OCI-LY3 (cell line): ENCODE measurements at regions not wholly inside any gene's neighbourhood (a gene's known extent, or its start where the extent isn't known, plus 50 kb on each side); places are given as distances from the start of the nearest gene placed in this dataset.

ENCODE experiments used
- H2AFZ ChIP-seq: fragments of 200-600, 300-600 bp; shearing (Covaris generic); 2 replicates; pipeline ENCODE4 v1.6.0; 2014; ENCODE audit warnings: antibody characterized with exemption, low read depth, low read length
- H3K27ac ChIP-seq: fragments of 200-600, 300-600 bp; sonication (generic); 2 replicates; pipeline ENCODE4 v1.5.1; 2014; ENCODE audit warnings: mild to moderate bottlenecking, low read length, moderate library complexity, mixed read lengths
- H3K27me3 ChIP-seq: fragments of 200-600, 300-600 bp; sonication (generic); 2 replicates; pipeline ENCODE4 v1.6.1; 2014; ENCODE audit warnings: low read depth, low read length, mixed read lengths
- H3K36me3 ChIP-seq: fragments of 200-600, 300-600 bp; sonication (generic); replicated peaks from 2 replicates; pipeline ENCODE3; 2014; ENCODE audit warnings: low read depth, low read length, mixed read lengths
- H3K4me1 ChIP-seq: fragments of 300-600, 200-600 bp; sonication (generic); 2 replicates; pipeline ENCODE4 v1.6.1; 2014; ENCODE audit warnings: low read length, mixed read lengths
- H3K4me2 ChIP-seq: fragments of 200-600, 300-600 bp; sonication (generic); 2 replicates; pipeline ENCODE4 v1.6.1; 2014; ENCODE audit warnings: low read length, mixed read lengths
- H3K4me3 ChIP-seq: fragments of 300-600, 200-600 bp; sonication (generic); 2 replicates; pipeline ENCODE4 v1.5.1; 2014; ENCODE audit warnings: antibody characterized with exemption, mild to moderate bottlenecking, low read length, moderate library complexity
- H3K79me2 ChIP-seq: fragments of 300-600, 200-600 bp; shearing (Covaris generic); 2 replicates; pipeline ENCODE4 v1.6.1; 2014; ENCODE audit warnings: mild to moderate bottlenecking, low read length, mixed read lengths
- H3K9ac ChIP-seq: fragments of 300-600, 200-600 bp; shearing (Covaris generic); 2 replicates; pipeline ENCODE4 v1.6.0; 2014; ENCODE audit warnings: mild to moderate bottlenecking, low read length, moderate library complexity
- H3K9me3 ChIP-seq: fragments of 200-600, 300-600 bp; shearing (Covaris generic); 2 replicates; pipeline ENCODE4 v1.6.1; 2014; ENCODE audit warnings: low read length, mixed read lengths; ENCODE audit not compliant: insufficient read depth
- H4K20me1 ChIP-seq: fragments of 200-600, 300-600 bp; sonication (generic); 2 replicates; pipeline ENCODE4 v1.6.1; 2016; ENCODE audit warnings: low read length, mixed read lengths; ENCODE audit not compliant: insufficient read depth
- CTCF ChIP-seq: fragments of 200-600, 300-600 bp; sonication (generic); IDR thresholded peaks from 2 replicates; pipeline ENCODE4 v1.5.1; 2014; ENCODE audit warnings: antibody characterized with exemption, low read length, low read depth
- EZH2phosphoT487 ChIP-seq: fragments of 200-600 bp; shearing (Covaris generic); IDR thresholded peaks from 2 replicates; pipeline ENCODE4 v1.6.1; 2018; ENCODE audit warnings: antibody characterized with exemption, mixed run types, low read depth

DNA sequence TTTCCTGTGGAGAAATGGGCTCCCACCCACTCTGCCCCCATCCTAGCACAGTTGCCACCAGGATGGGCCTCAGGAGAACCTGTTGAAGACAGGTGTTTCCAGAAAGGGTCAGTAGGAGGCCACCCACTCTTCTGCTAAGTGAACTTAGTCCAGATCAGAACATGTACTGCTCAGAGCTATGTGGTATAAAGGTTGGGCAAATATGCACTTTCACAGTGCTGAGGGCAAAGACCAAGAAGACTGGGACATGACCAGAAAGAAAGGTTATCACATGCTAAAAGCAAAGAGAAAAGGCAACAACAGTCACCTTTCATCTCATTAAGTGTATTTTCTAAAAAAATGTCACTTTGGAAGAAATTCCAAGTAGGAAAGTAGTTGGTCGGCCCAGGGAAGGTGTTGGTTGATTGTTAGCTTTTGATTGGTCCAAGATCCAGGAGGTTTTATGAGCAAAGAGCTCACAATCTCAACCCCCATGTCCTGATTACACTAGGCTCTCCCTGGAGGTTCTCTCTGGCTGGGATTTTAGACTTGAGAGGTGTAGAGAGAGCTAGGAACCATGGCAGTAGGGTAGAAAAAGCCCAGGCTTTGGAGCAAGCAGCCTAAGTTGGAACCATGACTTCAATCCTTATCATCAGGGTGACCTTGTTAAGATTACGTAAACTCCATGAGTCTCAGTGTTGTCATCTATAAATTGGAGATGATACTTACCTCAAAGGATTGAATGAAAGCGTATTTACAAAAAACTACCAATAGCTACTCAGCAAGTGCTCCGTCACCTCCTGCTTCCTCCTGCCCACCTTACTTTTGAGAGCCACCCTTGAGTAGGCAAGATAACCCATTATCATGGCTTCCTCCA lies 102.6 kb downstream of the GLUL start:
- no peak overlapping the region for H3K4me2 ChIP-seq
- no peak overlapping the region for H3K4me3 ChIP-seq
- H3K9me3 ChIP-seq = no peaks in the 10 kb centered on the region
- H3K4me1 ChIP-seq = no peaks in the 10 kb centered on the region
- H3K27me3 ChIP-seq = peaks cover 29% of the 10 kb centered on the region
- no peak overlapping the region for H3K9ac ChIP-seq
- no peaks in the 10 kb centered on the region for H3K36me3 ChIP-seq
- no peaks in the 10 kb centered on the region for H3K79me2 ChIP-seq
- H2AFZ ChIP-seq = no peak overlapping the region
- no peak for TF ChIP-seq CTCF
- no peaks in the 10 kb centered on the region for H4K20me1 ChIP-seq
- no peak overlapping the region for H3K27ac ChIP-seq

DNA sequence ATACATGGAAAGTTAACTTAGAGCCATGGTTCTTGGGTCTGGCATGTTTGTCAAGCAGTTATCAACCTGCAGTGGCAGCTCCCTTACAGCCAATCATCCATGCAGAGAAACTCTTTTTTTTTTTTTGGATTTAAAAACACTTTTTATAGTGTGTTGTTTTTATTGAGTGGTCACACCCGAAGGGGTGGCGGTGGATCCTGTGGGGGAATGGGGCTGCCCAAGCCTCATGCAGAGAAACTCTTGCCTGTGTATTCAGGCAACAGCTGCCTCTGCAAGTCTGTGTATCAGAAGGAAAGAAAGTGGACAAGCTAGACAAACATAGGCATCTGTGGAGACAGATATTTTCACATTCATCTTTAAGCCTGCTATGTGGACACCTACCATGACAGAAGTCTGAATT lies 104.8 kb downstream of the GLUL start:
- Histone ChIP-seq H4K20me1 (no peaks in the 10 kb centered on the region), H3K4me1 (no peaks in the 10 kb centered on the region), H3K36me3 (no peaks in the 10 kb centered on the region), H3K4me3 (no peak overlapping the region), H3K9me3 (no peaks in the 10 kb centered on the region), H2AFZ (no peak overlapping the region), H3K9ac (no peak overlapping the region), H3K79me2 (no peaks in the 10 kb centered on the region), H3K4me2 (no peak overlapping the region), H3K27ac (no peak overlapping the region), H3K27me3 (peaks cover 21% of the 10 kb centered on the region; the same call in 1 of the 2 replicates)
- TF ChIP-seq CTCF = no peak
- TF ChIP-seq EZH2phosphoT487 = no peak

DNA sequence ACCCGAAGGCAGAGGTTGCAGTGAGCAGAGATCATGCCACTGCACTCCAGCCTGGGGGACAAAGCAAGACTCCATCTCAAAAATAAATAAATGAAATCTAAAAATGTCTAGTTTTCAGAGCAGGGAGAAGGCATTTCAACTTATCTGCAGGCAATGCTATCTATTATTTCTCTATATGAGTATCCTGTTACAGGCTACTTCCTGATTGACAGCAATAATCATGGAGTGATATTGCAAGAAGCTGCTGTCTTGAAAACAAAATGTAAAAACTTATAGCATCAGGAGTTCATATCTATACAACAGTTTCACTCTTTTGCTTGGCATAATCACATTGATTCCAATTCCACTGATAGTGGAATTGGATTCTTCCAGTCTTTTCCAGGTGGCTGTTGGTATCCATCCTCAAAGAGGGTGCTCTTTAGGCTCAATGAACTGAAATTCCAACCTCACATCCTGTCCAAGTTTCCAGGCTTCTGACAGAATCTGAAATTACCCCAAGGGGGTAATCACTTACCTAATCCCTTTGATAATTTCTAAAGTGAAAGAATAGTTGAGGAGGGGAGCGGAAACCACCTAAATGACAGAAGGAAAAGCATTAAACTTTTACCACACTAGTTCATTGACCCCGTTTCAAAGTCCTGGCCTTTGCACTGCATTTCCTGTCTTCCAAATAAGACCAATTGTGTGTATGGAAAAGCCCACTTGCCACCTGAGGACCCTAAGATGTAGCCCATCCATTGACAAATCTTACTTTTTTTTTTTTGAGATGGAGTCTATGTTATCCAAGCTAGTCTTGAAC lies 107.6 kb downstream of the GLUL start:
- Histone ChIP-seq H4K20me1 (no peaks in the 10 kb centered on the region), H3K9ac (no peak overlapping the region), H3K9me3 (no peaks in the 10 kb centered on the region), H3K36me3 (no peaks in the 10 kb centered on the region), H3K4me2 (no peak overlapping the region), H3K79me2 (no peaks in the 10 kb centered on the region), H3K4me1 (no peaks in the 10 kb centered on the region), H3K27ac (no peak overlapping the region), H2AFZ (no peak overlapping the region), H3K27me3 (peaks cover 12% of the 10 kb centered on the region; the same call in 1 of the 2 replicates), H3K4me3 (no peak overlapping the region)
- TF ChIP-seq CTCF = no peak
- TF ChIP-seq EZH2phosphoT487 = no peak

DNA sequence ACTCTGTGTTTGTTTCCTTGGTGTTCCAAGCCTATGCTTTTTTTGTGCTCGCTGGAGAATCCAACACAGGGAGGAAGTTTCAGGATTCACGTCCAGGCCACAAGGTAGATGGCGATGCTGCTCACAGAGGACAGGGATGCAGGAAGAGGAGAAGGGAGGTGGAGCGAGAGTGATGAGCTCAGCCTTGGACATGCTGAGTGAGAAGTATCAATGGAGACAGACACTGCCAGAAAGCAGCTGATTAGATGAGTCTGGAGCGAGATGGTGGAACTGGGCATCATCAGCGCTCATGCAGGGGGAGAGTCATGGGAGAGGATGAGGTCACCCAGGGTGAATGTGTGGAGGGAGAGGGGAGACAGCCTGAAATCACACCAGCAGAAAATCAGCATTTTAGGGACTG lies 110.0 kb downstream of the GLUL start:
- Histone ChIP-seq H3K27ac (no peak overlapping the region), H2AFZ (no peak overlapping the region), H3K27me3 (peaks cover 4% of the 10 kb centered on the region; the same call in 1 of the 2 replicates), H3K9me3 (no peaks in the 10 kb centered on the region), H3K4me1 (no peaks in the 10 kb centered on the region), H3K79me2 (no peaks in the 10 kb centered on the region), H3K4me3 (no peak overlapping the region), H4K20me1 (no peaks in the 10 kb centered on the region), H3K4me2 (no peak overlapping the region), H3K9ac (no peak overlapping the region), H3K36me3 (no peaks in the 10 kb centered on the region)
- no peak for TF ChIP-seq CTCF
- TF ChIP-seq EZH2phosphoT487 = no peak
